Mesendoderm (in vitro differentiated cells): ENCODE measurements at regions not wholly inside any gene's neighbourhood (a gene's known extent, or its start where the extent isn't known, plus 50 kb on each side); places are given as distances from the start of the nearest gene placed in this dataset.
"Not testable (repeated sequence)": the region's sequence is repeated elsewhere in the genome, so short reads cannot be mapped to it uniquely, and the experiment has no call there.

ENCODE experiments used
- DNase-seq: peaks from one replicate; pipeline ENCODE4 v3.0.0; 2013
- H2AK5ac ChIP-seq: 2 replicates; pipeline ENCODE4 v1.6.1; 2013; ENCODE audit warnings: low read length, inconsistent platforms
- H2BK120ac ChIP-seq: 2 replicates; pipeline ENCODE4 v1.6.1; 2013; ENCODE audit warnings: low read depth, mild to moderate bottlenecking, low read length, moderate library complexity, mixed read lengths
- H2BK15ac ChIP-seq: replicated peaks from 2 replicates; pipeline ENCODE4 v1.6.1; 2013; ENCODE audit warnings: low read depth, mild to moderate bottlenecking, moderate library complexity
- H2BK5ac ChIP-seq: 2 replicates; pipeline ENCODE4 v1.6.1; 2013; ENCODE audit warnings: low read length, inconsistent platforms
- H3K18ac ChIP-seq: 2 replicates; pipeline ENCODE4 v1.6.1; 2013; ENCODE audit warnings: mild to moderate bottlenecking, low read length, mixed read lengths
- H3K23ac ChIP-seq: one replicate; pipeline ENCODE4 v1.6.1; 2013; ENCODE audit warnings: low read length
- H3K27ac ChIP-seq: 2 replicates; pipeline ENCODE4 v1.5.1; 2013; ENCODE audit warnings: low read depth, mild to moderate bottlenecking, inconsistent platforms, low read length, moderate library complexity
- H3K27me3 ChIP-seq: 2 replicates; pipeline ENCODE4 v1.6.1; 2013; ENCODE audit warnings: low read length, control low read depth, mild to moderate bottlenecking, inconsistent platforms; ENCODE audit not compliant: insufficient read depth, poor library complexity
- H3K36me3 ChIP-seq: 2 replicates; pipeline ENCODE4 v1.6.1; 2013; ENCODE audit warnings: low read length, inconsistent platforms; ENCODE audit not compliant: control insufficient read depth, insufficient read depth
- H3K4ac ChIP-seq: one replicate; pipeline ENCODE4 v1.6.1; 2013; ENCODE audit warnings: low read depth, mild to moderate bottlenecking, low read length, moderate library complexity
- H3K4me1 ChIP-seq: 2 replicates; pipeline ENCODE4 v1.6.1; 2013; ENCODE audit warnings: low read depth, low read length, inconsistent platforms; ENCODE audit not compliant: control insufficient read depth
- H3K4me2 ChIP-seq: 2 replicates; pipeline ENCODE4 v1.6.1; 2013; ENCODE audit warnings: low read length
- H3K4me3 ChIP-seq: 2 replicates; pipeline ENCODE4 v1.5.1; 2013; ENCODE audit warnings: mild to moderate bottlenecking, low read length
- H3K56ac ChIP-seq: one replicate; pipeline ENCODE4 v1.6.1; 2013; ENCODE audit warnings: low read length
- H3K79me1 ChIP-seq: 2 replicates; pipeline ENCODE4 v1.6.1; 2013; ENCODE audit warnings: low read length, inconsistent platforms
- H3K79me2 ChIP-seq: 2 replicates; pipeline ENCODE4 v1.6.1; 2013; ENCODE audit warnings: mild to moderate bottlenecking, low read length; ENCODE audit not compliant: control insufficient read depth, insufficient read depth
- H3K9ac ChIP-seq: 2 replicates; pipeline ENCODE4 v1.6.1; 2013; ENCODE audit warnings: low read length, inconsistent platforms
- H4K5ac ChIP-seq: one replicate; pipeline ENCODE4 v1.6.1; 2013; ENCODE audit warnings: low read length
- H4K8ac ChIP-seq: one replicate; pipeline ENCODE4 v1.6.1; 2013; ENCODE audit warnings: low read depth, mild to moderate bottlenecking, control low read depth, low read length, moderate library complexity
- WGBS: extraction: QIAGEN DNeasy Blood & Tissue Kit; methylation state at CpG from one replicate; pipeline ENCODE4 v1.1.7; 2013; ENCODE audit warnings: low lambda C conversion rate, missing lambda C conversion rate; ENCODE audit not compliant: insufficient coverage; ENCODE audit errors: extremely low coverage; 5-methylcytosine and 5-hydroxymethylcytosine counted together

DNA sequence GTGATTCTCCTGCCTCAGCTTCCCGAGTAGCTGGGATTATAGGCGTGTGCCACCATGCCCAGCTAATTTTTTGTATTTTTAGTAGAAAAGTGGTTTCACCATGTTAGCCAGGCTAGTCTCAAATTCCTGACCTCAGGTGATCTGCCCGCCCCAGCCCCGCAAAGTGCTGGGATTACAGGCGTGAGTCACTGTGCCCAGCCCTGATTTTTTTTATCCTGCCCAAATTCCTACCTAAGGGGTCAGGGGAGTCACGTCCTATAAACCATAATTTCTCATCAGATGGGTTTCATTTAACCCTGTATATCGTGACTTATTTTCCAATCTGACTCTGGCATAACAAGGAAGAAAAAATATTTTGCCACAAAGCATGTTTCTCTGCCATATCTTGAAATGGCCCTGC lies 300.7 kb upstream of the MAGEB16 start:
- not testable (repeated sequence) for H3K18ac ChIP-seq

DNA sequence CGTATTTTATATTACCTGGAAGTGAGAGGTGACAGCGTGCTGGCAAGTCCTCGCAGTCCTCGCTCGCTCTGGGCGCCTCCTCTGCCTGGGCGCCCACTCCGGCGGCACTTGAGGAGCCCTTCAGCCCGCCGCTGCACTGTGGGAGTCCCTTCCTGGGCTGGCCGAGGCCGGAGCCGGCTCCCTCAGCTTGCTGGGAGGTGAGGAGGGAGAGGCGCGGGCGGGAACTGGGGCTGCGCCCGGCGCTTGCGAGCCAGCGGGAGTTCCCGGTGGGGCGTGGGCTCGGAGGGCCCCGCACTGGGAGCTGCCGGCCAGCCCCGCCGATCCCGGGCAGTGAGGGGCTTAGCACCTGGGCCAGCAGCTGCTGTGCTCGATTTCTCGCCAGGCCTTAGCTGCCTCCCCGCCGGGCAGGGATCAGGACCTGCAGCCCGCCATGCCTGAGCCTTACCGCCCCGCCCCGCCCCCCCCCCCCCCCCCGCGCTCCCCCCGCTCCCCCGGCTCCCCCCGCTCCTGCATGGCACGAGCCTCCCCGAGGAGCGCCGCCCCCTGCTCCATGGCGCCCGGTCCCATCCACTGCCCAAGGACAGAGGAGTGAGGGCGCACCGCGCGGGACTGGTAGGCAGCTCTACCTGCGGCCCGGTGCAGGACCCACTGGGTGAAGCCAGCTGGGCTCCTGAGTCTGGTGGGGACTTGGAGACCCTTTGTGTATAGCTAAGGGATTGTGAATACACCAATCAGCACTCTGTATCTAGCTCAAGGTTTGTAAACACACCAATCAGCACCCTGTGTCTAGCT lies 298.9 kb upstream of the MAGEB16 start:
- no peaks in the 10 kb centered on the region for H3K79me2 ChIP-seq

More for the DNA sequence above, 300.7 kb upstream of the MAGEB16 start:
- H4K8ac ChIP-seq, H3K27me3 ChIP-seq, H3K4me3 ChIP-seq, H2BK15ac ChIP-seq, H3K23ac ChIP-seq, H2BK5ac ChIP-seq, H4K5ac ChIP-seq, DNase-seq, H2BK120ac ChIP-seq, H3K36me3 ChIP-seq, H3K79me1 ChIP-seq, H3K4ac ChIP-seq, H3K79me2 ChIP-seq, H3K4me2 ChIP-seq, H3K4me1 ChIP-seq, H3K56ac ChIP-seq, H2AK5ac ChIP-seq, H3K9ac ChIP-seq, H3K27ac ChIP-seq: not testable (repeated sequence)
- no CpG with 5 or more reads among the region's 7 CpGs for WGBS

DNA sequence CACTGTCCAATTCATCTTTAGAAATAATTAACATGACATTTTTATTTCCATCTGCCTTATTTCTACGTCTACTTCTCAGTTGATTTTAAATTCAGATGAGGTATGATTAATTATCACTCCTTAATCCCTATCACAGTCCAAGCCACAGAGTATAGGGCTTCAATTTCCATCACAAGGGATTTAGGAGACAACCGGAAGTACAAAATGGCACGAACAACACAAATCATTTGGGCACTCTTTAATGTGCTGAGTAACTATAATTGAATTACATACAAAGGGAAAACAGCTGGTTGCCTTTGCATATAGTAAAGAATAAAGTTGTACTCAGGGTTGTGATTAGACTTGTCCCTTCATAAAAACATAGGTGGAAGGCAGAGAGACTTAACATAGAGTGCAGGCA lies 290.4 kb upstream of the MAGEB16 start:
- no CpG with 5 or more reads among the region's 3 CpGs for WGBS
- Histone ChIP-seq H3K79me1 (no peaks in the 10 kb centered on the region), H3K79me2 (no peaks in the 10 kb centered on the region), H3K18ac (no peak overlapping the region), H3K36me3 (no peaks in the 10 kb centered on the region), H2BK15ac (no peak overlapping the region), H3K4me3 (no peak overlapping the region), H4K5ac (no peak overlapping the region), H3K56ac (no peak overlapping the region), H3K27me3 (no peaks in the 10 kb centered on the region), H3K4me2 (no peak overlapping the region), H4K8ac (no peak overlapping the region), H3K23ac (no peak overlapping the region), H2AK5ac (no peak overlapping the region), H2BK5ac (no peak overlapping the region), H3K9ac (no peak overlapping the region), H3K4me1 (no peaks in the 10 kb centered on the region), H3K27ac (no peak overlapping the region), H2BK120ac (no peak overlapping the region), H3K4ac (no peak overlapping the region)
- DNase-seq: no peak

More for the DNA sequence above, 298.9 kb upstream of the MAGEB16 start:
- Histone ChIP-seq H3K18ac (no peak overlapping the region), H2BK120ac (no peak overlapping the region), H3K4me3 (no peak overlapping the region), H4K5ac (no peak overlapping the region), H3K9ac (no peak overlapping the region), H3K27ac (no peak overlapping the region), H2BK15ac (no peak overlapping the region), H3K4me2 (no peak overlapping the region), H3K27me3 (no peaks in the 10 kb centered on the region), H4K8ac (no peak overlapping the region), H3K23ac (no peak overlapping the region), H2AK5ac (no peak overlapping the region), H3K79me1 (no peaks in the 10 kb centered on the region), H3K56ac (no peak overlapping the region), H2BK5ac (no peak overlapping the region), H3K36me3 (no peaks in the 10 kb centered on the region), H3K4me1 (no peaks in the 10 kb centered on the region), H3K4ac (no peak overlapping the region)
- no CpG with 5 or more reads among the region's 55 CpGs for WGBS
- DNase-seq: no peak

DNA sequence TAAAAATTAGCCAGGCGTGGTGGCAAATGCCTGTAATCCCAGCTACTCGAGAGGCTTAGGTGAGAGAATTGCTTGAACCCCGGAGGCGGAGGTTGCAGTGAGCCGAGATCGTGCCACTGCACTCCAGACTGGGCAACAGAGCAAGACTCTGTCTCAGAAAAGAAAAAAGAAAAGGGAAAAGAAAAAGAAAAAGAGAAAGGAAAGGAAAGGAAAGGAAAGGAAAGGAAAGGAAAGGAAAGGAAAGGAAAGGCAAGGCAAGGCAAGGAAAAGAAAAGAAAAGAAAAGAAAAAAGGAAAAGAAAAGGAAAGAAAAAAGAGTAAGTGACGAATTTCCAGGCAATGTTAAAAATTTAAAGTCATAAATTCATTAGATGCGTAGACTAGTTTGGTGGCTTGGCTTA lies 250.1 kb upstream of the MAGEB16 start:
- not testable (repeated sequence) for H2BK5ac ChIP-seq, H3K27me3 ChIP-seq, H2BK120ac ChIP-seq, H3K4ac ChIP-seq, H3K4me2 ChIP-seq, H3K56ac ChIP-seq, DNase-seq, H3K27ac ChIP-seq, H2AK5ac ChIP-seq, H4K8ac ChIP-seq, H3K79me2 ChIP-seq, H3K23ac ChIP-seq, H4K5ac ChIP-seq, H3K4me3 ChIP-seq, H3K18ac ChIP-seq, H3K79me1 ChIP-seq, H3K36me3 ChIP-seq, H3K4me1 ChIP-seq, H2BK15ac ChIP-seq, H3K9ac ChIP-seq
- no CpG with 5 or more reads among the region's 8 CpGs for WGBS

DNA sequence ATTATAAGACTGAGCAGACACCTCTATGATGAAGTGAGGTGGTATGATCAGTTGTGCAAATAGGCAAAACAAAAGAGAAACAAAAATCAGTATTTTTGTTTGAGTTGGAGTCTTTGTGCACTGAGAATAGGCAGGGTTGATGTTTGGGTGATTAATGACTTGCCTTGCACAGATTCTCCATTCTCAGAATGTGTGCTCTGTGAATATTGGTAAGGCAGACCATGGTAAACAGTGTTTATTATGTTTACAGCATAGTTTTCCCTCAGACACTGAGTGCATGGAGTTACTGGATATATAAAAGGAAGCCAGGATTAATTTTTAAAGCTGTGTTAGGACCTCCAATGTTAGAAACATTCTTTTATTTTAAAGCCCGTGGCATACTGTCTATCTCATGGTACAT lies 240.2 kb upstream of the MAGEB16 start:
- H3K56ac ChIP-seq: no peak overlapping the region
- no CpG with 5 or more reads among the region's 1 CpG for WGBS

DNA sequence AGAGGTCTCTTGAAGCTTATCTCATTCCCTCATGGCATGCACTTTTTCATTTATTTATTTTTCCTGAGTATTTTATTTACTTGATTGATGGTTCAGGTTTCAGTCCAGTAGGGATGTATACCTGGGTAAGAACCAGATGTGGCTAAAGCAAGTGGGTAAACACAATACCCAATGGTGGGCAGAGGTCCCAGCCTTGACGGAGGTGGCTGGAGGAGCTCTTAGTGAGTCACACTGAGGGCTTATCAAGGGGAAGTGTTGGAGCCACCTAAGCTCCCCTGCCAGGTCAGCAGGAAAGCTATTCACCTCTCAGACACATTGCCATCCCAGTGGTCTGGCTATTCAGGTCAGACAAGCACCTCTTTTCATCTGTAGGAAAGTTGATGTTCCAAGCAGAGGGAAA lies 236.2 kb upstream of the MAGEB16 start:
- Histone ChIP-seq H2BK120ac (no peak overlapping the region), H3K23ac (no peak overlapping the region), H3K79me2 (no peaks in the 10 kb centered on the region), H3K4me2 (no peak overlapping the region), H3K9ac (no peak overlapping the region), H3K56ac (no peak overlapping the region), H3K27ac (no peak overlapping the region), H3K4me1 (no peaks in the 10 kb centered on the region), H3K27me3 (no peaks in the 10 kb centered on the region), H3K4me3 (no peak overlapping the region), H4K5ac (no peak overlapping the region), H2BK5ac (no peak overlapping the region), H3K18ac (no peak overlapping the region), H2AK5ac (no peak overlapping the region), H4K8ac (no peak overlapping the region), H2BK15ac (no peak overlapping the region), H3K4ac (no peak overlapping the region), H3K79me1 (no peaks in the 10 kb centered on the region), H3K36me3 (no peaks in the 10 kb centered on the region)
- peak; percentile 9 for DNase-seq
- no CpG with 5 or more reads among the region's 1 CpG for WGBS

More for the DNA sequence above, 240.2 kb upstream of the MAGEB16 start:
- no peaks in the 10 kb centered on the region for H3K27me3 ChIP-seq
- no peak overlapping the region for H3K4me3 ChIP-seq
- H3K23ac ChIP-seq: no peak overlapping the region
- no peak overlapping the region for H4K5ac ChIP-seq
- no peak overlapping the region for H4K8ac ChIP-seq
- H3K79me2 ChIP-seq: no peaks in the 10 kb centered on the region
- H3K4me1 ChIP-seq: no peaks in the 10 kb centered on the region
- H3K4me2 ChIP-seq: no peak overlapping the region
- H3K36me3 ChIP-seq: no peaks in the 10 kb centered on the region
- no peak overlapping the region for H3K27ac ChIP-seq
- H3K18ac ChIP-seq: no peak overlapping the region
- no peak overlapping the region for H2BK120ac ChIP-seq
- H2BK15ac ChIP-seq: no peak overlapping the region
- H3K9ac ChIP-seq: no peak overlapping the region
- H2AK5ac ChIP-seq: no peak overlapping the region
- H2BK5ac ChIP-seq: no peak overlapping the region
- no peak for DNase-seq
- H3K4ac ChIP-seq: no peak overlapping the region
- no peaks in the 10 kb centered on the region for H3K79me1 ChIP-seq
